ENCODE measurements at regions not wholly inside any gene's neighbourhood (a gene's known extent, or its start where the extent isn't known, plus 50 kb on each side); places are given as distances from the start of the nearest gene placed in this dataset.

DNA sequence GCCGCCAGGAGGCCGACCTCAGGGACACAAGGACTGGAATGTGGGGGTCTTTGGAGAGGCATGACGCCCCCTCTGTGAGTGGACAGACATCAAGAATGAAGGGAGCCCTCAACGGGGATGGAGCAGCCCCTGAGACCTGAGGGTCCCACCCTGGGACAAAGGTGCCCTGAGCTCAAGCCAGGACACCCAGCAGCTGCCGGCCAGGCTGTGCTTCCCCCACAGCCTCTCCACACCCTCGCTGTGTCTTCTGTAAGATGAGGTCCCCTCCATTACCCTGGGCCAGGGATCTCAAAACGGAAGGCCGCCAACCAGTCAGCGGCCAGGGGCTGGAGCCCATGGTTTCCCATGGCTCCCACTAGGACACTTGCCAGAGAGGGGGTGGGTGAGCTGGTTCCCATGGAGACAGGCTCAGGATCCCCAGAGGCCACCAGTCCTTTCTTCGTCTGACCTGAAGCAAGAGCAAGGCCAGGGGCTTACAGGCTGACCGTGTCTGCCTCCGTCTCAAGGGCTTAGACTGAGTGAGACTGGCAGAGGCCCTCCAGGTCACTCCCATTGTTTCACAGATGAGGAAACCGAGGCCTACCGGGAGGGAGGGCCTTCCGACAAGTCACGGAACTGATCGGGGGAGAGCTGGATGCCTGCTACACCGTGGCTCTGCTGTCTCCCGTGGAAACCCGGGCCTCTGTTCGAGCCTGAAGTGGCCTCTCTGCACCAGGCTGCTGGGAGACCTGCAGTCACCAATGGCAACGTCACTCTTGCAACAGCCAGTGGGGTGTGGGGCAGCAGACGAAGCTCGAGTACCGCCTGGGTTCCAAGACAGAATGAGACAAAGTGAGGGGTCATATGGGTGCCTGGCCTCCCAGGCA, 91.7 kb upstream of the DIO3 start:
- H3K27ac Mint-ChIP-seq: no peak overlapping the region
- H3K4me3 Mint-ChIP-seq: no peak overlapping the region
- no peaks in the 10 kb centered on the region for H3K4me1 Mint-ChIP-seq (ENCODE audit: low read depth)
- H3K36me3 Mint-ChIP-seq (ENCODE audit: insufficient read depth in 2 of 2): no peaks in the 10 kb centered on the region
- no peaks in the 10 kb centered on the region for H3K27me3 Mint-ChIP-seq (ENCODE audit: low read depth)
- no peak for DNase-seq
- no peak for ATAC-seq (replicated peaks in 1 of 2)
- no peaks in the 10 kb centered on the region for H3K9me3 Mint-ChIP-seq

DNA sequence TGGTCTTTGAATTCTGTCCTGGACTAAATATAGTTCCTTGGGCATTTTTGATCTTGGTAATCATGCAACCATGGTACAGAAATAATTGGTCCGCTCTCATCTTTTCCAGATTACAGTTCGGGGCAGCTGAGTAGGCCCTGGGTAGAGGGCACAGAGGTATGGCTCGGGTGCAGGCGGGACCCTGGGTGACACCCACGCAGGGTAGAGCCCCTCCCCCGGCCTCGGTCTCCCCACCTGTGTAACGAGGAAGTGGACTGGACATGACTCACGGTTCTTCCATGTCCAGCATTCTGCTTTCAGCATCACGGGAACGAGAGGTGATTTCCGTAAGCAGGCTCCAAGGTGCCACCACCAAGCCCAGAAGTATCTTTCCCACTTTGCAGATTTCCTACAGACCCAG, 91.0 kb upstream of the DIO3 start:
- Mint-ChIP-seq H3K36me3 (ENCODE audit: insufficient read depth in 2 of 2) (no peaks in the 10 kb centered on the region), H3K9me3 (no peaks in the 10 kb centered on the region), H3K4me3 (no peak overlapping the region), H3K27ac (no peak overlapping the region), H3K4me1 (ENCODE audit: low read depth) (no peaks in the 10 kb centered on the region), H3K27me3 (ENCODE audit: low read depth) (no peaks in the 10 kb centered on the region)
- no peak for DNase-seq
- ATAC-seq (replicated peaks in 1 of 2): no peak

DNA sequence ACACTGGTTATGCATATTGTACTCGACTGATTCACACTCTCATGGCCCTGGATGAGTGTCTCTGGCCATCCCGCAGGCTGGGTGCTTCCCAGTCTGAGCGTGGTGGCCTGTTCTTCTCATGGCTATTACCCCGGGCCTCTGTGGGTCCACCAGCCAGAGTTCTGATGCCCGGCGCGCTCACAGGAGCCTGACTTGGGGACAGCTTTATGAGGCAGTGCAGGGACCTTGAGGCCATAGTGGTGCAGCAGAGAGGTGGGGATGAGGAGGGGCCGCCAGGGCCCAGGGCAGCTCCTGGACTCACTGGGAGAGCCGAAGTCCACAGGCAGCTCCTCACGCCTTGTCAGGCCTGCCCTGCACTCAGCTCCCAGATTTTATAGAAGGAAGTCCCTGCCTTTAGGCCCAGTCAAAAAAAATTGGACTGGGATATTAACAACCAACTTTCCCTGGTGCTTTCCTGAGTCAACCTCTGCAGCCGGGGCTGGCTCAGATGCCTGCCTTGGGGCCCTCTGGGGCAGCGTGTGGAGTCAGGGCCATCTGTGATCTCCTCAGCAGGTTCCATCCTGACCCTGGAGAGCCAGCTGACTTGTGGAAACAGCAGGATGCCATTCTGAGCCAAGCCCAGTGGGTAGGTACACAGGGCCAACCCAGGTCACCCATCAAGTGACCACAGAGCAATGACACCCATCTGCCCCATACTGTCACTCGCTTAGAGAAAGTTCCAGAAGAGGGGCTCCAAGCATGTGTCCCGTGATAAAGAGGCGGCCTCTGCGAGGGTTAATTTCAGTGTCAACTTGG, 89.4 kb upstream of the DIO3 start:
- Mint-ChIP-seq H3K36me3 (ENCODE audit: insufficient read depth in 2 of 2) (no peaks in the 10 kb centered on the region), H3K4me3 (no peak overlapping the region), H3K4me1 (ENCODE audit: low read depth) (no peaks in the 10 kb centered on the region), H3K9me3 (no peaks in the 10 kb centered on the region), H3K27me3 (ENCODE audit: low read depth) (no peaks in the 10 kb centered on the region), H3K27ac (no peak overlapping the region)
- DNase-seq (no peak), ATAC-seq (replicated peaks in 1 of 2) (no peak)

DNA sequence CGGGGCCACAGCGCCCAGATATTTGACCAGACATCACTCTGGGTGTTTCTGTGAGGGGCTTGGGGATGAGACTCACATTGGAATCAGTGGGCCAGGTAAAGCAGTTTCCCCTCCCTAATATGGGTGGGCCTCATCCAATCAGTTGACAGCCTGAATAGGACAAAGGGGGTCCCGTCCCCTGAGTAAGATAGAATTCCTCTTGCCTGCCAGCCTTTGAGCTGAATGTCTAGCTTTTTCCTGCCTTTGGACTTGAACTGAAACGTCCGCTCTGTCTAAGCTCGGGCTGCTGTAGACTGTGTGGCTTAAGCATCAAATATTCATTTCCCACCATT, 88.8 kb upstream of the DIO3 start:
- DNase-seq (no peak), ATAC-seq (replicated peaks in 1 of 2) (no peak)
- Mint-ChIP-seq H3K27ac (no peak overlapping the region), H3K9me3 (no peaks in the 10 kb centered on the region), H3K4me3 (no peak overlapping the region), H3K27me3 (ENCODE audit: low read depth) (no peaks in the 10 kb centered on the region), H3K4me1 (ENCODE audit: low read depth) (no peaks in the 10 kb centered on the region), H3K36me3 (ENCODE audit: insufficient read depth in 2 of 2) (no peaks in the 10 kb centered on the region)

DNA sequence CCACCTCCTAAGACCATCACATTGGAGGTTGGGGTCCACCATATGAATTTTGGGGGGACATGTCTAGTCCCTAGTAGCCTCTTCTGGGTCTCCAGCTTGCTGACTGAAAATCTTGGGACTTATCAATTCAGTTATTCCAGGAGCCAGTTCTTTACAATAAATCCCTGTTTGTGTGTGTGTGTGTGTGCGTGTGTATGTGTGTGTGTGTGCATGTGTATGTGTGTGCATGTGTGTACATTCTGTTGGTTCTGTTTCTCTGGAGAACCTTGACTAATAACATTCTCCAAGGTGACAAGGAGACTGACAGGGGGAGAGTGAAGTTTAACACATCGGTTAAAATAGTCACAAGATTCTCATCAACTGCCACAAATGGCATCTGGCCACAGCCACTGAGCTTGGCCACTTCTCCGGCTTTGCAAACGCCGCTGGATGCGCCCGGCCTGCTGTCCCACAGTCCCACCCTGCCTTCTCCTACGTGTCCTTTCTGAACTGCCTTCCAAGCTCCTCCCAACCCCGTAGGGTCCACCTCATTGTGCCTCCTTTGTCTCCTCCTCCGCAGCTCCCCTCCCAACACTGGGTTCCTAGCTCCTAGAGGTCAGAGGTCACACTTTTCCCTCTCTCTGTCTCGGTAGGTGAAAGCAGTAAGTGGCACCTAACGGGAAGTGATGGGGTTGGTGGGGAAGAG, 88.1 kb upstream of the DIO3 start:
- Mint-ChIP-seq H3K36me3 (ENCODE audit: insufficient read depth in 2 of 2) (no peaks in the 10 kb centered on the region), H3K4me1 (ENCODE audit: low read depth) (no peaks in the 10 kb centered on the region), H3K27me3 (ENCODE audit: low read depth) (no peaks in the 10 kb centered on the region), H3K9me3 (no peaks in the 10 kb centered on the region), H3K27ac (no peak overlapping the region), H3K4me3 (no peak overlapping the region)
- no peak for ATAC-seq (replicated peaks in 1 of 2)
- DNase-seq: no peak

DNA sequence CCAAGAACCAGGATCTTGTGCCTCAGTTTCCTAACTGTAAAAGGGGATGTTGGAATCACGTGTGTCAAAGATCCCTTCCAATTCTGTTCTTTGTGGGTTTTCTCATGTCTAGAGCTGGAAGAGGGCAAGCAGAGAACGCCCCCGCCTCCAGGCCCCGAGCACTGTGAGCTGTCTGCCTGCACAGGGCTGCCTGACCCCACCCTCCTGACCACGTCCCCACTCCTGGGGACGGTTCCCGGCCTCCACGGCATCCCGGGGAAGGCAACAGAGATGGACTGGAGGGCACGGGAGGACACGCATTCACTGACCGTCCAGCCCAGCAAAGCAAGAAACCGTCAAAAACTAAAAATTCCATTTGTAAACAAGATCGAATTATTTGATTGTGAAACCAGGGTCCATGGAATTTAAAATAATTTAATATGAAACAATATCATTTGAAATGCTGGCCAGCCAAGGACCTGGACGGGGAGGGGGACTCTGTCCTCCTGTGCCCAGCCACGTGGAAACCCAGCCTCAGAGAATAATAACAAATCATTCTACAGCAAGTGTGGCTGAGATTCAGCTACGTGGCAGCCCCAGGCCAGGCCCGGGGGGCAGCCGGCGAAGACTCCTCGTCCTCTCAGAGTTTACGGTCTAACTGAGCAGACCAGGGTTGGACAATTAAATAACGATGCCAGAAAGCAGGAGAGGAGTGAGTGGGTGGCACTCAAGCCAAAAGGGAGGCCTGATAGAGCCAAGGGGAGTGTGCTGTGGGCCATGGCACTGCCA, 87.3 kb upstream of the DIO3 start:
- H3K4me1 Mint-ChIP-seq (ENCODE audit: low read depth): no peaks in the 10 kb centered on the region
- no peak overlapping the region for H3K4me3 Mint-ChIP-seq
- H3K36me3 Mint-ChIP-seq (ENCODE audit: insufficient read depth in 2 of 2): no peaks in the 10 kb centered on the region
- H3K9me3 Mint-ChIP-seq: no peaks in the 10 kb centered on the region
- ATAC-seq (replicated peaks in 1 of 2): no peak
- no peaks in the 10 kb centered on the region for H3K27me3 Mint-ChIP-seq (ENCODE audit: low read depth)
- no peak for DNase-seq
- H3K27ac Mint-ChIP-seq: no peak overlapping the region

DNA sequence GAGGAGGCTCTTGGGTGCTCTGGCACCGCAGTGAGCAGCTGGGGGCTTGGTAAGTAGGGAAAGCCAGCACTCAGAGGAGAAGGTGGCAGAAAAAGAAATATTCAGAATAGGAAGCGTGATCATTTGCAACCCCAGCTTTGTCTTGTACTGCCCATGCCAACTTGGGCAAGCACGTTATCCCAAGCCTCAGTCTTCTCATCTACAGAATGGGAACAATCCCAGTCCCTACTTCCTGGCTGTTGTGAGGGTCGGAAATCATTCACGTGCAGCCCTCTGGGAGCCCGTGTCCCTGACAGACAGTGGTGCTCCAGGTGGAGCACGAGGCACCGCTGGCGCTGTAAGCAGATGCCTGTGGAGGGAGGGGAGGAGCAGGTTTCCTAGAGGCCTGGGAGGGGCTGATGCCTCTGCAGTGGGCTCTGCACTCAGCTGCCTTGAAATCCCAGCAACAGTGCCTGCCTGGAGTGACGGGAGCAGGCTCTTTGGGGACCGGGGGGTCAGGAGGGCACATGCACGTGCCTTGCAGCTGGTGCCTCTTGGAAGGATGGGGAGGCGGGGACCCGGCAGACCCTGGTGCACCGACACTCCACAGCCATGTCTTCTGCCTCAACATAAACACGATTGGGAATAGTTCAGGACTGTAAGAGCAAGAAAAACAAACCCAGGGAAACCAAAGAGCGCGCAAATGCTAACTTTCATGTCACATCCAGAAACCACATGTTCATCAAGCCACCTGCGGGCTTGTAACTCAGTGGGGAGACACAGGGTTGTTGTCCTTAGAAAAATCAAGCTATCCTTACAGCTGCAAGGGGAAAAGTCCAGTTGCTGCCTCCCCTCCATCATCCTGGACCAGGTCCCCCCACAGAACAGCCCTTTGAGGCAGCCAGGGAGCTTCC, 86.5 kb upstream of the DIO3 start:
- Mint-ChIP-seq H3K9me3 (no peaks in the 10 kb centered on the region), H3K27ac (no peak overlapping the region), H3K4me3 (no peak overlapping the region), H3K27me3 (ENCODE audit: low read depth) (no peaks in the 10 kb centered on the region), H3K36me3 (ENCODE audit: insufficient read depth in 2 of 2) (no peaks in the 10 kb centered on the region), H3K4me1 (ENCODE audit: low read depth) (no peaks in the 10 kb centered on the region)
- DNase-seq (no peak), ATAC-seq (replicated peaks in 1 of 2) (no peak)

DNA sequence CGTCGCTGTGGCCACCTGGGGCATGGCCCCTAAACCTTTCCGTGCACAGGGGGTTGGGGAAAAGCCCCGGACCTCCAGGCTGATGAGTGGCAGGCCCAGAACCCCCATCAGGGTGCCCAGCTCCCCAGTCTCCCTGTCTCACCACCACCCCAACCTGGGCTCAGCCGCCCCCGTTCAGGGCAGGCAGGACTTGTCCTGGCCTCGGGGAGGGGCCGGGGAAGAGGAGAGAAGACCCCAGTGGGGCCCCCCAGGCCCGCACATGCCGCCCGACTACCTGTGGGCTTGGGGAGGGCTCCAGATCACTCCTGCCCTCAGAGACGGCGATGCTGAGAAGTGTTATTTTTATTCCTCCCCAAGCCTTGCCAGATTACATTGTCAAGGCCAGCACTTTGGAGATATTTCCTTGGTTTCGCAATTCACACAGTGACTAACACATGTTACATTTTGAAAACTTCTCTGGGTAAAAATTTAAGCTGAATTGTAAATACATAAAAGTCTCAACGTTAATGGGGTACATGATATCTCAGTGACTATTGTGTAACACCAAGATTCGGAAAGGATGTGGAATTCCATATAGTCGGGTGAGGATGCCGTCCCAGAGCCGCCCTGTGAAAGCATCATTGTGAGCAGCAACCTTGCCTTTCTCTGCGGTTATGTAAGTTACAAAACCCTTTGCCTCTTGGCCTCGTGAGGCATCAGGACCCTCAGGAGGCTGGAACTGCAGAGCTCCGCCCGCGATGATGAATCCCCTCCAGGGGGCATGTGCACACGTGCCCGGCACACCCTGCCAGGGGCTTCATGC, 85.6 kb upstream of the DIO3 start:
- Mint-ChIP-seq H3K27me3 (ENCODE audit: low read depth) (no peaks in the 10 kb centered on the region), H3K27ac (no peak overlapping the region), H3K36me3 (ENCODE audit: insufficient read depth in 2 of 2) (no peaks in the 10 kb centered on the region), H3K4me1 (ENCODE audit: low read depth) (no peaks in the 10 kb centered on the region), H3K9me3 (no peaks in the 10 kb centered on the region), H3K4me3 (no peak overlapping the region)
- ATAC-seq (replicated peaks in 1 of 2) (no peak), DNase-seq (no peak)

DNA sequence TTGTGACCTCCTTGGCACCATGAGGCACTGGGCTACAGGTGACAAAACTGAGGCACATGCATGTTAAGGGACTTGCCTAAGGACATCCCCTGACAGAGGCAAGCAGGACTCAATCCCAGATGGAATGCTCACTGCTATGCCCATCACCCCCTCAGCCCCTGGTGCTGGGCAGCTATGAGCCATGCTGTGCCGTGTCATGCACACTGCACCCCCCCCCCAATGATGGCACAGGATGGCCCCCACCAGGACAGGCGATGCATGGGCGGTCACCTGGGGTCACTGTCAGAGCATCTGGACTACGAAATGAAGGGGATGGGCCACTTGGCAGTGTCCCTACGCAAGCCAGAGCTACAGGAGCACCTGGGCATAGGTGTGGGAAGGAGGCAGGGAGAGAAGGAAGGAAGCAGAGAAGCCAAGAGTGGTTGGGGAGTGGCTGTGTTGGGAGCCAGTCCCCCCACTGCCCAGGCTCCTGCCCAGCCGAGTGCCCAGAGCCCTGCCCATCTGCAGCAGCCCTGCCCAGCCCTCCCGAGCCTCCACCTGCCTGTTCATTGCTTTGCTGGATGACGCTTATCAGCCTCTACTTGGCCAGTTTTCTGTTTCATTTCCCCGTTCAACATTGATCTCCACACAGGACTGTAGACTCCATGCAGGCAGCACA, 84.9 kb upstream of the DIO3 start:
- DNase-seq (no peak), ATAC-seq (replicated peaks in 1 of 2) (no peak)
- Mint-ChIP-seq H3K9me3 (no peaks in the 10 kb centered on the region), H3K27ac (no peak overlapping the region), H3K4me1 (ENCODE audit: low read depth) (no peaks in the 10 kb centered on the region), H3K36me3 (ENCODE audit: insufficient read depth in 2 of 2) (no peaks in the 10 kb centered on the region), H3K4me3 (no peak overlapping the region), H3K27me3 (ENCODE audit: low read depth) (no peaks in the 10 kb centered on the region)

DNA sequence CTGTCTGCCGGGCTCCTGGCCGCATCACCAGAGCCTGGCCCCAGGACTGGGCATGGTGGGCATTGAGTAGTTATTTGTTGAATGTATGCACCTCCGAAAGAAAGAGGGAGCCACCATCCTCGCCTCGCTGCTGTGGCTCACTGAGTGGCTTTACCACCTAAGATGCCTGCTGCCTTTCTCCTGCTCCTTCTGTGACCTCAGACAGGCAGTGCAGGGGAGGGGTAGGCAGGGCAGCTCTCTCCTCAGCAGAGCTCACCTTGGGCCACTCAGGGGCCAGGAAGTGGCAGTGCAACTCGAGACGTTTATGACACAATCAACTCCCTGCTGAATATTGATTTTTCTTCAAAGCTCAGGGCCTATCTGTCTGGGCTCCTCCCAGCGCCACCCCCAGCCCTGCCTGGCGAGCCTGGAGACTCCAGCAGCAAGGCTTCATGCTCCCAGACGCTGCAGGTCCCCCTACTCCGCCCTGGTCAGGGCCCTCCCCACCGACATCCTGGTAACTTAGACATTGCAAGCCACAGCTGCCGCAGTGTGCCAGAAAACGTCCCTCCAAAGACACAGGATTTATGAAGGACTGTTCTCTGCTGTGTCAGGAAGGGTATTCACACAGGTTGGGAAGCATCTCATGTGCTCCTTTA, 84.3 kb upstream of the DIO3 start:
- ATAC-seq (replicated peaks in 1 of 2) (no peak), DNase-seq (no peak)
- H3K27me3 Mint-ChIP-seq (ENCODE audit: low read depth): no peaks in the 10 kb centered on the region

DNA sequence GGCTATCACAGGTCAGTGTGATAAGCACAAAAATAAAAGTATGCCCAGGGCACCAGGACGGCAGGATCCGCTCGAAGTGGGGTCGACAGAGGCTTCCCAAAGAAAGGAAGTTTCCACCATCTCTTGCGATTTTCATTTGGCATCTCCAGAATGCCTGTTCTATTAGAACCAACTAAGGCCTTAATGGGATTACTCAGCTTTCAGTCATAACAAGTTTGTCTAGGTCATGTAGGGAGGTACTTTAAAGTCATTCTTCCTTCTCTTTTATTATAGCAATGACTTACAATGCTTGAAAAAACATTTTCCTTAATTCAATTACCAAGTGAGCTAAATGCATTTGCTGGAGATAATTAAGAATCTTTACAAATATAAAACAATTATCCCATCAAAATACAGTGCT, 83.6 kb upstream of the DIO3 start:
- H3K4me1 Mint-ChIP-seq (ENCODE audit: low read depth): no peaks in the 10 kb centered on the region
- no peak overlapping the region for H3K27ac Mint-ChIP-seq
- ATAC-seq (replicated peaks in 1 of 2): no peak
- no peaks in the 10 kb centered on the region for H3K36me3 Mint-ChIP-seq (ENCODE audit: insufficient read depth in 2 of 2)
- H3K27me3 Mint-ChIP-seq (ENCODE audit: low read depth): no peaks in the 10 kb centered on the region
- DNase-seq: no peak
- H3K9me3 Mint-ChIP-seq: no peaks in the 10 kb centered on the region
- no peak overlapping the region for H3K4me3 Mint-ChIP-seq

More for the DNA sequence above, 84.3 kb upstream of the DIO3 start:
- H3K36me3 Mint-ChIP-seq (ENCODE audit: insufficient read depth in 2 of 2): no peaks in the 10 kb centered on the region
- H3K4me3 Mint-ChIP-seq: no peak overlapping the region
- no peak overlapping the region for H3K27ac Mint-ChIP-seq
- no peaks in the 10 kb centered on the region for H3K4me1 Mint-ChIP-seq (ENCODE audit: low read depth)
- H3K9me3 Mint-ChIP-seq: no peaks in the 10 kb centered on the region

Measured in activated T-cell treated with anti-CD3 and anti-CD28 coated beads, Interleukin-2, amount 50 U/mL, for 72 hours (primary cell).